ENCODE measurements at regions not wholly inside any gene's neighbourhood (a gene's known extent, or its start where the extent isn't known, plus 50 kb on each side); places are given as distances from the start of the nearest gene placed in this dataset.
"Not testable (repeated sequence)": the region's sequence is repeated elsewhere in the genome, so short reads cannot be mapped to it uniquely, and the experiment has no call there.

DNA sequence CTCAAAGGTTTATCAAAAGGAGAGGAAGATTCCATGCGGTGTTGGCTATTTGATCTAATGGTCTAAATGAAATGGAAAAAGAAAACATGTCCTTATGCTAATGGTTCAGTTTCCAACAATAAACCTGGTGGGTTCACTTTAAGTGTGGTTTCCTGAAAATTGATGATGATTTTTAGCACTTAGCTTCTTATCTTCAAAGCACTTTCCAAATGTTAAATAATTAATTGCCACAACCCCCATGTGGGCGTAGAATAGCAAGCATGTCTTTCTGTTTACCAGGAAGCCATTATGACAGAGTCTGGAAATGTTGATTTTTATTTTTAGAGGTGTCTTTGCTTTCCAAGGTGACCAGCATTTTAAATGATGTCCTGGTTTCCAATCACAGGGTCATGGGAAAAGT, 134.8 kb upstream of the SLC4A4 start:
- DNase-seq (ENCODE audit: insufficient read length, low spot score) (no peak), FAIRE-seq (no peak)

DNA sequence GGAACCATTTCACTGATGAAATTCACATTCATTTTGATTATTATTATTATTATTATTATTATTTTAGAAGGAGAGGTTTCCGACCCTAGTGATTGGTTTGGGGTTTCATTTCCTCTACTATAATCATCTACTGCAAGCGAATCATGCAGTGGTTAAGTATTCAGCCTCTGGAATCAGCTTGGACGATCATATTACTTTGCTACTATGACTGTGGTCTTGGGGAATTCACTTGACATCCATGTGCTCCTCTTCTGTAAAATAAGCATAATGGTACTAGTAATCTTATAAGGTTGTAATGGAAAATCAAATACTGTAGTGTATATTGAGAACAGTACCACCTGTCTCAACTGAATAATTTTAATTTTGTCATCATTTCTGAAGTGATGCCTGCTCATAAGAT, 132.1 kb upstream of the SLC4A4 start:
- FAIRE-seq (no peak), DNase-seq (ENCODE audit: insufficient read length, low spot score) (no peak)

DNA sequence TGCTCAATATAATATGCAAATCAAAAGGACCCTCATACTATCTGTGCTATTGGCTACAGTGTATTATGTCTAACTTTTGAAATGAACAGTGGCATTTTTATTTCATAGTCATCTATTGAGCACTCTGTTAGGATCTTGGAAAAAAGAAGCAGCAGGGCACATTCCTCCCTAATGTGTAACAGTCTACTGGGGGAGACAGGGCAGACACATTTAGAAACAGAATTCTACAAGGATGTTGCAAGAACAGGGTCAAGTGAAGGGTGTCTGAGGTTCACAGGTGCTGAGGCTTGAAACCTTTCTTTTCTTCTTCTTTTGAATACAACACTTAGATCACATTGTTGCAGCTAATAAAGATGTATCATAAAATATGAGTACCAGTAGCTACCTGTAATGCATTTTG, 129.7 kb upstream of the SLC4A4 start:
- no peak for DNase-seq (ENCODE audit: insufficient read length, low spot score)
- FAIRE-seq, result no peak

DNA sequence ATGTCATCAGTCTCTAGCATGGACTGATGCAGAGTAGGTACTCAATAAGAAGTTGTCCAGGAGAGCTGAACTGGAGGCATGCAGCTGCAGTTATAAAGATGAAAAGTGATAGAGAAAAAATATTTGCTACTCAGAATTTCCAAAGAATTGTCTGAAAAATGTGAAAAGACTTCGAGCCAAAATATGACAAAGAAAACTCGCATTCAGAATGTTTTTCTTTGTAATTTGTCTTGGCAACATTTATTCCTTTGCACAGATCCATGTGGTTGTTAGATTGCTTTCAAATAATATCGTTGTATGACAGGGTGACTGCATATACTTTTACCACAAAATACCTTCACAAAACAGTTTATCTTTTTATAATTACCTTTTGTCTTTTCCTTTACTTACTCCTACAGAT, 128.0 kb upstream of the SLC4A4 start:
- FAIRE-seq, result no peak
- no peak for DNase-seq (ENCODE audit: insufficient read length, low spot score)

DNA sequence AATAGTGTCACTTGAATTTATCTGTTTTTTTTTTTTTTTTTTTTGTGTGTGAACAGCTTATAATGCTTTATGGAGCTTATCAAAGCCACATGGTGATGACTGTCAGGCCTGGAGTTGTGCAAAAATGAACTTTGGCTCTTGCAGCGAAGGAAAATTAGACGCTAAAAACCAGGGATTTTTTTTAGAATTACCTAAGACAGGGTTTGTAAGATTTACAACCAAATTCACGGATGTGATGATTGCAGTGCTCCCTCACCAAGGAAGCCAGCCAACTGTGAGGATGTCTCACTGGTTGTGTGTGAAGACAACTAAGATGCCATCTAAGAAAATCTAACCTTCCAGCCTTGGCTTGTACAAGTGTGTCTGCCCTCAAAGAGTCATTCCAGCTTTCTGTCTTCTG, 127.1 kb upstream of the SLC4A4 start:
- no peak for DNase-seq (ENCODE audit: insufficient read length, low spot score)
- no peak for FAIRE-seq

DNA sequence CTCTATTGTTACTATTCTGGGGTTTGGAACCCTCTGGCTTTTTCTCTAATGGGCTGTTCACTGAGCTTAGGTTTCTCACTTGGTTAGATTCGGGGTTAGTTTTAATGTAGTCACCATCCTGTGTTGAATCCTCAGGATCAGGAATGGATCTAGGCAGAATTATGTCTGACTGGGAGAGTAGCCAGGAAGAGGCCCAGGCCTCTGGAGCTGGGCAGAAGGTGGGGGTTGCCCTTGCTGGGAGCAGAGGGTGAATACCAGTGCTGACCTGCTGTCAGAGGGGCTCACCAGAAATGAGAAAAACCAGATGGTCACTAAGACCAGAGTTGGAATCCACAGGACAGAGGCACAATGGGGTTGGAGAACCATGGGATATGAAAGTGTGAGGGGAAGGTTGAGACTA, 126.6 kb upstream of the SLC4A4 start:
- DNase-seq (ENCODE audit: insufficient read length, low spot score), result no peak

DNA sequence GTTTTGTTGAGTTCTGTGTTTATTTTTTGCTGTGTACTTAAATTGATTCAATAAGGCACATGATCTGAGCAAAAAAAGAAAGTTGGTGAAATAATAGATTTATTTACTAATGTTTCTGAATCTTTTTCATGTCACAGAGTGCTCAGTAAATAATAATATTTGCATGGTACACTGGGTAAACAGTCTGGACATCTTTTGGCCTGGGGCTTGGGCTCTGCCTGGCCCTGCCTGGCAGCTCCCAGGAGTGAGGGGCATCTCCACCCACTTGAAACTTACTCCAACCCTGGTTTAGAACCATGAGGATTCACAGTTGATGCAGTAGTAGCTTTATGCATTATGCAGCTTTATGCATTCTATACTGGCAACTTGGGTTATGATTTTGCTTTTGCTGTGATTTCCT, 124.2 kb upstream of the SLC4A4 start:
- FAIRE-seq, result no peak
- no peak for DNase-seq (ENCODE audit: insufficient read length, low spot score)

More for the DNA sequence above, 126.6 kb upstream of the SLC4A4 start:
- no peak for FAIRE-seq

DNA sequence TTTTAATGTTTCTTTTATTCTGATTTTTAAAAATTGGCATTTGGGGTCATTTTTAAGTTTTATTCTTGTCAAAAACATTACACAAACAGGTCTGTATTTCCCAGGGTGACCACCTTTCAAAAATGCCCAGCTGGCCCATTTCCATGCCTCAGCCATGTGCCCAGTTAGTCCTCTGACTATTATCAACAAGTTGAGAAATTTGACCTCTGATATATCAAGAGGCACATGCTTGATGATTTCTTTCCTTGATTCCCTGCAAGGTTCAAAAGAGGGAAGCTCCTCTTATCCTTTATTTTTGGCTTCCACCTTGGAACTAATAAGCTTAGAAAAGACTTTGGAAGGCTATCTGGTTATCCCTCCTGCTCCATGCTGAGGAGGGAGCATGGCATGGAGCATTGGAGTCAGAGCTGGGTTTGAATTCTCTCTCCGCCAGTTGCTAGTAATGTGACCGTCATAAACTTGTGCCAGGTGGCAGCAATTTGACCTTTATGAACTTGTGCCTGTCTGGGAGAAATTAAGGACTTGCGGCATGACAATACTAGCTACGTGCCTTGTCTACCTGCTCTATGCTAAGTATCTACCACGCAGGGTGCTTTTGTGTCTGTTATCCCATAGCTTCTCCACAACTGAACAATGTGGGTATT, 122.4 kb upstream of the SLC4A4 start:
- no peak for FAIRE-seq

DNA sequence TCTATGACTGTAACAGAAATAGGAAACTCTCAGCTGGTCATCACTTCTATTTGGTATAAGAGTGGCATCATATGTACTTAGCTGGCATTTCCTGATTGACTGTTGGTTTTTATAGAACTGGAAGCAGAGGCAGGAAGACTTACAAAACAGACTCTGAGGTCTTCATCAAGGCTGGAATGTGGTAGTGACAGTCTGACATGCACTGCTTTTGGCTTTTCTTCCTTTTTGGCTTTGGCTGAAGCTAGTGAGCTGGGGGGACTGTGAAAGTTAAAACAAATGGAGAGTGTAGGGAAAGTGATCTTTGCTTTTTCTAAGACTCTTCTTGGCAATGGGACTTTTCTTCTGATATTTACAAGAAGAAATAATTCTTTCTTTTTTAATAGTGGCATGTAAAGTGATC, 121.1 kb upstream of the SLC4A4 start:
- DNase-seq (ENCODE audit: insufficient read length, low spot score) (no peak), FAIRE-seq (no peak)

More for the DNA sequence above, 122.4 kb upstream of the SLC4A4 start:
- DNase-seq (ENCODE audit: insufficient read length, low spot score), result no peak

DNA sequence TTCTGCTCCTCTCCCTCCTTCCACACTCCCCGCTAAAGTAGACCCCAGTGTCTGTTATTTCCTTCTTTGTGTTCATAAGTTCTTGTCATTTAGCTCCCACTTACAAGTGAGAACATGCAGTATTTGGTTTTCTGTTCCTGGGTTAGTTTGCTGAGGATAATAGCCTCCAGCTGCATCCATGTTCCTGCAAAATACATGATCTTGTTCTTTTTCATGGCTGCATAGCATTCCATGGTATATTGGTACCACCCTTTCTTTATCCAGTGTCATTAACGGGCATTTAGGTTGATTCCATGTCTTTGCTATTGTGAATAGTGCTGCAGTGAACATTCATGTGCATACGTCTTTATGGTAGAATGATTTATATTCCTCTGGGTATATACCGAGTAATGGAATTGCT, 118.0 kb upstream of the SLC4A4 start:
- not testable (repeated sequence) for FAIRE-seq; DNase-seq (ENCODE audit: insufficient read length, low spot score)

DNA sequence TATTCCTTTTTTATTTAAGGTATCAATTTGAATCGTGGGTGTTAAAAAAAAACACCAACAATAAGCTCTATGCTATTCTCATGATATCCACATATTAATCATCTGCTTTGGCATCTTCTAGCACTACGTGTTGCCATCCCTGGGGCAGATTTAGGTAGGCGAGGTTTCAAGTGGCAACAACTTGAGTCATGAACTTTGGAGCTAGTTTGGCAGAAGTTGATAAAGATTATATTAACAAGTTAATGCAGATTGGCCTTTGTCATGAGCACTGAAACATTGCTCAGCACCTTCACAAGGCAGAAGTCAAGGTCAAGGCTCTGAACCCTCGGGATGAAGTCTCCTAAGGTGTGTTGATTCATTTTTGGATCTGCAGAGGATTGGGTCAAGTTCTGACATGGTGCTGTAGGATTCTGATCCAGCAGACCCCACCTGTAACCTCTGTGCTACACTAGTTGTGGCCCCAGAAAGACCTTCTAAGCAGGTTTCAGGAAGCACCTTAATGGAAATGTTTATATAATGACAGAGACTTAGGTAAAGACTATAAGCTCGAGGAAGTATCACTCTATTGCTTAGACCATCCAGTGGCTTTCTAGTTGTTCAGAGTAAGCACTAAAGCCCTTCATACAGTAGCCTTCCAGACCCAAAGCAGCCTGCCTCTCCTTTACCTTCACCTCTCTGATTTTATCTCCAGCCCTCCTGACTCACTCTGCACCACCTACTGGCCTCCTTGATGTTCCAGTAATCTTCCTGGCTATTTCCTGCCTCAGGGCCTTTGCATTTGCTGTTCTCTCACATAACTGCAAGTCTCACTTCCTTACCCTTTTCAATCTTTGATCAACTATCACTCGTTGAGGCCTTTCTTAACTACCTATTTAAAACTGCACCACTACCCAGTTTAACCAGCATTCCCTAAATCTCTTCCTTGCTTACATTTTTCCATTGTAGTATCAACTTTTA, 117.0 kb upstream of the SLC4A4 start:
- no peak for DNase-seq (ENCODE audit: insufficient read length, low spot score)
- no peak for FAIRE-seq

DNA sequence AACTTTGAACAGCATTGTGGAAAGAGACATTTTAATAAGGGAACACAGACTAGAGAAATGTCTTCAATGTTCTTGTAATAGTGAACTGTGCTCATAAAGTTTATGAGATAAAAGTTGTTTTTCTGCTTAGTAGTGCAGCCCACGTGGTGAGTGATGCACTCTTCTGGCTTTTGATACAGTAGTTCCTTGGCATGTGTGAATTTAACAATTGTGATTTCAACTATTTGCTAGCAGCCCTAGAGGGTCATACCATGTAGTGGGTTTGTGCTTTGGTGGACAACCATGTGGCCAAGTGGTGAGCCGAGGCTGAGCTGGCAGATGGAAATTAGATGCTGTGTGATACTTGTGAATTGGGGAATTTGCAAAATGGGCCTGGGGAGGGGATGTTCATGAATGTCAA, 116.2 kb upstream of the SLC4A4 start:
- DNase-seq (ENCODE audit: insufficient read length, low spot score), result no peak
- FAIRE-seq, result no peak

DNA sequence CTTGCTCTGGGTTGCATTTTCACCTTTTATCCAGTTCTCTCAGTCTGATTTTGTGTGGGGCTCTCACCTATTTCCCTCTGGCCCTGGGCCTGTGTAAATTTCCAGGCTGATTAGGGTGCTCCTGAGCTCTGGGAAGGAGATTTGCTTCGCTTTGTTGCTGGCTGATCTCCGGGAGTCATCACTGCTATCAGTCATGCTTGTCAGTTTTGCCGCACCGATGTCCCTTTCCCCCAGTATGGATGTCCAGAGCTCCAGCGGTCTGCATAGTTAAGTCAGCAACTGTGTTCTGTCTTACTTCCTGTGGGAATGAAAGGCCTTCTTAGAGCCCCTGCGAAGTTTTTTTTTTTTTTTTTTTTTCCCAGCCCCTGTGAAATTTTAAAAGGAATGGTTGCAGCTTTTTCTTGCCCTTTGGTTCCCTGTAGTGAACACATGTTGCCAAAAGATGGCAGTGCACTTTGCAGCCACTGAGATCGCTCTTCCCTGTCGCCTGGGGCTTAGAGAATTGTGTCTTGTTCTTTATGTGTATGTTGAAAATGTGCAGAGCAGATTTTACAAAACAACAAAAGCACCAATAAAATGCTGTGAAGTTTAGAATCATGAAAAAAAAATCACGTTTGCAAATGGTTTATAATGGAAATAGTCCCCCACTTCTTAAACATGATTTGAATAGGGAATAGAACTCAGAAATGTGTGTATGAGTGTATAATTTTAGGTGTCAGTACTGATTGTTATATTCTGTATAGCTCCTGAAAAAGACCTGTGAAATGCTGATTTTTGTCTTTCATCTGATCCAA, 109.1 kb upstream of the SLC4A4 start:
- peak; percentile 12 for DNase-seq (ENCODE audit: insufficient read length, low spot score)
- FAIRE-seq, result no peak

DNA sequence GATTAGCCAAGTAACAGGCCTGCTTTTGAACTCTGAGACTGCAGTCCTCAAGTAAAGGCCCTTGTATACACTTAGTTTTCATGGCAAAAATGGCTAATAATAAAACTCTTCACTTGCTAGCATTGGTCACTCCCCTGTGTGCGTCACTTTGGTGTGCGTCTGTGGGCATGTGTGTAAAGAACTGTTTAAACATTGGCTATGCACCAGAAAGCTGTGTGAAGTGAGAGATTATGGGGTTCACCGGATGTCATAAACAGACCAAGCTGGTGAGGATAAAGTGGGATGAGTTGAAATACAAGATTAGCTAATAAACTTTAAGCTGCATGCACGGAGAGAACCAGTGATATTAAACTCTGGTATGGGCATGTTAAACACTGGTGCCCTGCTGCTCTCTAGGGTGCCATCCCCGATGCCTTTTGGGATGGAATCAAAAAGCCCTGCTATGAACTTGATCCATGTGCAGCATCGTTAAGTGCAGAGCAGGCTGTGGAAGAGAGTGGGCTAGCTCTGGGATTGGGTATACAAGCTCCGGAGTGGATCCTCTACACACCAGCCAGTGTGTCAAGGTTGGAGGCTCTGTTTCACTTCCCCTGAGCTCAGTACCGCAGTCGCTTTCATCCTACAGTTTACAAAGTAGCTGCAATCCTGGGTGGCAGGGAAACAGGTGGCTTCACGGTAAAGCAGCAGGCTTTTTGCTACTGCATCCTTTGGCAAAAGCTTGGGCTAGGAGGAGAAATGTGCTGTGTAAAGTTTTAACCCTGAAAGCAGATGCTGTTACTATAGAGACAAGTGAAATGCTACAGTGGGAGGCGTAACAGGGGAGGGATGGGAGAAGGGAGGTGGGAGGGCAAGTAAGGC, 108.3 kb upstream of the SLC4A4 start:
- no peak for DNase-seq (ENCODE audit: insufficient read length, low spot score)
- no peak for FAIRE-seq

DNA sequence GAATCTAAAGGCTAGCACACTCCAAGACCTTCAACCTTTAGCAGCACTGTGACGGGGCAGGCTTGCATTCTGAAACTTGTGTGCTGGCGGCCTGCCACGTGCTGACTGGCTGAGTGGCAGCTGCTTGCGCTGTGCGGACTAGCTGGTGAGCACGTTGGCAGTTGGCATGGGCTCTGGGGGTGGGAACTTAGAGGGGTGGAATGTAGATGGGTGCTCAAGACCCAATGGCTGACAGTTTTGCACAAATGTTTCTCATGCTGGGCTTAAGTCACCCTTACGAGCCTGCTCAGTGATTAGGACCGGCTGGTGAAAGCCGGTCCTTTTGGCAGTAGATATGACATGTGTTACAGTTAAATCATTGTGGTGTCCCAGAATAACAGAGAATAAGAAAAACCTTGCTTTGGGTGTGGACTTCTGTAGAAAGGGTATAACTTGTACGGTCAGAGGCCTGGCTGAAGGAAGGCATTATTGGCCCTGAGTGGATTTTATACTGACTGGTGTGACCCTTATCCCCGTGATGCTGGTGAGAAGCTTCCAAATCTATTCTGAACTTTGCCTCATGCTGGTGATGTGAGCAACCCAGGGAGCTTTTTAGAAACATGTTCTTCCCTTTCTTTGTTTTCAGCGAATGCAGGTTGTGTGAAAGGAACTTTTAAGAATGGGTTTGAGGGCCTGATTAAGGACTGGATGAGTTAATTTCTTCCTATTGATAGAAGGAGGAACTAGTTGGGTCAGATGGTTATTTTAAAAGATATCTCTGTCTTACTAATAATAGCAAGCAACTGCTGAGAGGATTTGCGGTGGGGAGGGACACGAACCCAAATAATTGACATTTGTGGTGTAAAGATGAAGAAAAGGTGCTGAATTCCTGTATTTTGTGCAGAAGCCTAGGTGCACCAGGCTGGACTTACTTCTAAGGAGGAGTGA, 107.4 kb upstream of the SLC4A4 start:
- DNase-seq (ENCODE audit: insufficient read length, low spot score), result no peak
- no peak for FAIRE-seq

DNA sequence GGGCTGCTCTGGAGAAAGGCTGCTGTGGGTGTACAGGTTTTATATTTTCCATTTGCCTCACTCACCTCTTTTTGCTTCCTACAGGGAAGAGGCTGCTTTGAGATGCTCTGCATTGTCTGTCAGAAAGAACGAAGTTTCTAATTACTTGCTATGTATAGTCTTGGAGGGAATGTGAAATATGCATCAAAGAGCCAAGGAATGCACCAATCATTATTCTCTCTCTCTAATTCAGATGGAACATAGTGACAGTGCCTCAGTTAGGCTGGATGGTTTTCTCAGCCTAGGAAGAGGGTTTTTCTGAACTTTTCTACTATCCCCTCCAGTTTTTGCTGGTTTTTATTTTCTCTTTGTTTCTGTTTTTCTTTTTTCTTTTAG, 106.8 kb upstream of the SLC4A4 start:
- DNase-seq (ENCODE audit: insufficient read length, low spot score), result no peak
- FAIRE-seq, result no peak

DNA sequence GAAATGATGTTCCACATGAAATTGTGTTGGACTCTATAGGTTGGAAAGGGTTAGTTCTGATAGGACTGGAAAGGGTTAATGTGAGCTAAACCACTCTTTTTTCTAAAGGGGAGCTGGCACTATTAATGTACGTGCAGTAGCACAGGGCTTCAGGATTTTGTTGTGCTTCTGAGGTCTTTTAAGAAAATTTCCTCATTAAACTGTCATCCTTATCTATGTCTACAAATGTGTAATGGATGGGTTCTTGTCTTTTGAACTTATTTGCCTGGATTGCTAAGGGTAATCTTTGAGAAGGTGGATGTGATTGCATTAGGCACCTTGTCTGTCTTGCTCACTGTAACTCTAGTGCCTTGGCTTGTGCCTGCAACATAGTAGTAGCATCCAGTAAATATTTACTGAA, 106.0 kb upstream of the SLC4A4 start:
- no peak for DNase-seq (ENCODE audit: insufficient read length, low spot score)
- no peak for FAIRE-seq

DNA sequence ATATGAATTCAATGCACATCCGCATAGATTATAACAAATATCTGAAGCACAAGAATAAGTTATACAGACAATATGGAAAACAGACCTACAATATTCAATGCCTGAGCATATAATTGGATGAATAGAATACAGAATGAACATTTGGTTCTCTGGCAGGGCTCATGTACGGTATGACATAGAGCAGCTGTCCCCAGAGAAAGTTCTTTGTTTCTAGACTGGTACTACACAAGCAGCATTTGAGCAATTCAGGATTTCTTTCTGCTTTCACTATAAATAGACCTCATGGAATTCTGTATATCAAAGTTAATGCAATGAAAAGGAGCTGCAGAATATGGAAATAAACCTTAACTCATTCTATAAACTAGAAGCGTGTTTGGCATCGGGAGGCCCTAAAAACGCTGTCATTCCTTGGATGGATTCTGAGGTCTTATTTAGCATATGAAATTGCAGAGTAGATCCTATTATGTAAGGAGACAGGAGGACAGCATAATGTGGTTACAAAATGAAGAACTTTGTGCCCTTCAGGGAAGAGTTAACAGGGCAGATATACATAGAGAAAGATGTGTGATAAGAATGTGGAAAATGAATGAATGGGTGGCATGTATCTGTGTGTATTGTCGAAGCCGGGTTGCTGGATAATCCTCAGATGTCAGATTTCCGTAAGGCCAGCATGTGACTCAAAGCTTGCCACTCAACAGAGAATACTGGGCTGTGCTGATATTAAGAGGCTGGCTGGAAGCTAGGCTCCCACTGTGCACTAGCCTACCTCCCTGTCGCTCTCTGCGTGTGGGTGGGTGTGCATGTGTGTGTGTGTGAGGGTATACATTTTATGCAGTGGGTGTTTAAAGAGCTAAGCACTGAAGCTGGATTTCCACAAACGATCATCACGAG, 103.3 kb upstream of the SLC4A4 start:
- DNase-seq (ENCODE audit: insufficient read length, low spot score) (no peak), FAIRE-seq (no peak)

Data from HTR-8/SVneo (cell line).